GM21717 (cell line): ENCODE measurements at regions not wholly inside any gene's neighbourhood (a gene's known extent, or its start where the extent isn't known, plus 50 kb on each side); places are given as distances from the start of the nearest gene placed in this dataset.

Source experiments
- ATAC-seq: cut with Tn5 transposase; IDR thresholded peaks from one replicate; pipeline ENCODE4 v1.9.1; 2021; ENCODE audit warnings: mild to moderate bottlenecking, moderate library complexity; ENCODE audit not compliant: unreplicated experiment

GRCh38 chr4:160877087-160877790, 1286.6 kb downstream of the FSTL5 start:
- ATAC-seq = no peak

GRCh38 chr4:160880180-160880579, 1283.6 kb downstream of the FSTL5 start:
- no peak for ATAC-seq

DNA sequence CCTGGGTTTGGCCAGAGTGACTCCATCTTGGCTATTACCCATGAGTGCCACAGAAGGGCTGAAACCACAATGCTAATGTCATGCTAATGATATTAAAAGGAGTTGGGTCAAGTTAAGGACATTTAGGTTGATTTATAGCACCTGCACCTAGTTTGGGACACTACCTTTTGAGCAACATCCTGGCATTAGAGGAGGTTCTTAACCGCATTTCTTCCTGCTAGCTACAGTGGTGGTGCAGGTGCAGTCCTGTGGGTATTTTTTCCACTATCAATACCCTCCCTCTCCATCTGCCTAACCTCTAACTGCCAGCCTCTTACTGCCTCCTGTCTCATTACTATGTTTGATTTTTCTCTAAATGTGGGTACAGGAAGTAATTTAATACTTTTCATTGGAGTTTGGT, 1276.1 kb downstream of the FSTL5 start:
- no peak for ATAC-seq

GRCh38 chr4:160894128-160894527, 1269.7 kb downstream of the FSTL5 start:
- ATAC-seq = no peak

DNA sequence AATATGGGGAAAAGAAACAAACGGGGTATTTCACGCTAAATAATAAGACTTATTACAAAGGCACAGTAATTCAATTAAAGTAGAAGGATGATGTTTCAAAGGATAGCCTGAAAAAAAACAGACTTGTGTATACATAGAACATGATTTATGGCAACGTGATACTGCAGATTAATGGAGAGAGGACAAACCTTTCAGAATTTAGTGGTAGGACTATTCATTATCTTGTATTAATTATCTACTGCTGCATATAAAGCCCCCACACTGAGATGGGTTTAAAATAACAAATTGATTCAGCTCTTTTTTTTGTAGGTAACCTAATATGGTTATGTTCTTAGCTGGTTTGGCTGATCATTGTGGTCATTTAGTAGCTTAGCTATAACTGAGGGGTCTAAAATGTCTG, 1269.0 kb downstream of the FSTL5 start:
- no peak for ATAC-seq

- no peak for ATAC-seq
These were observed 1236.5 kb downstream of the FSTL5 start for GRCh38 chr4:160927311-160927710.

DNA sequence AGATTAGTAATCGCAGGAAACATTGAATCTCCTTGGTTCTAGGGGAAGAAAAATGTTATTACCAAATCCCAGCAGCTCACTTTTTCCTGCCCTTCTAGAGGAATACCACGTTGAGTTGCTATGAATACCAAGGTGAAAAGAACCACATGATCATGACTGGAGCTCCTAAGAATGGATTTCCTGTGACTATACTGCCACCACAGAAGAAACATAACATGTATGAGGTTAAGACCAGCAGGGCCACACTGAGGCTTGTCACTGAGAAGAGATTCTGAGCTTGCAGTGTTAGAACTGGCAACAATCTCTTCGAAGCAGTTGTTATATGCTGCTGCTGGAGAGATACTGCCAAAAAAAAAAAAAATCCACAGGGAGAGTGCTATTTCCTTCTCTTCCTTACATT, 1235.3 kb downstream of the FSTL5 start:
- ATAC-seq = no peak

- no peak for ATAC-seq
These were observed 1216.1 kb downstream of the FSTL5 start for GRCh38 chr4:160947653-160948052.

DNA sequence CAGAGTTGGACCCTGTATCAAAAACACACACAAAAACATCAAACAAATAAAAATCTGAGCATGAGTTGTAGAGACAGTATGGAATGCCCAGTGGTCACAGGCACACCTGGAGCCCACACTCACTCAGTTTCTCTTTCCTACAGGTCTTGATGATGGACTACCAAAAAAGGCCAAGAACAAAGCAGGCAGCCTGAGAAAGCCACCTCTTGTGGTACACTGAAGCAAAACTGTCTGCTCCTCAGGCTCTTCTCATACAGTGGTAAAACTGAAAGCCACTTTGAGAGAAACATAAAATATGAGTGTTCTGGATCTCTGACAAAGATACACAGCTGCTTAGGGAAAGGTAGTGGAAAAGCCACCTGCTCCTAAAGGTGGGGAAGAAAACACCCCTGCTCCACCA, 1206.9 kb downstream of the FSTL5 start:
- no peak for ATAC-seq

DNA sequence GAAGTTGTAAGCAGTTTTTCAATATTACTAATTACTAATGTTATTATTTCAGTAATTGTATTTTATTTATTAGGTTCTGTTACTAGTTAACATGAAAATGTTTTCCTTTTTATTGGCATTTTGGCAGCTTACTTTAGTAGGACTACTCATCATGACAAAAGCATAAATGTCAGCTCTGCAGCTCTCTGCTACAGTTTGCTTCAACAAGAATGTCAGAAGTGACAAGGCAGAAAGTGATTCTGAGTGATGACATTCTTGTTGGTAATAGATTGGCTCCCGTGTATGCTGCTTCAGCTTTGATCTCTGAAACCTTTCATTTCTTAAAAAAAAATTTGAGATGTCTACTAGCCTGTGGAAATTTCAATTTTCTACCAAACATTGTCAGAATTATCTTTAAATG, 1193.9 kb downstream of the FSTL5 start:
- ATAC-seq = no peak

GRCh38 chr4:160980091-160980490, 1183.7 kb downstream of the FSTL5 start:
- ATAC-seq = no peak

- no peak for ATAC-seq
These were observed 1182.7 kb downstream of the FSTL5 start for GRCh38 chr4:160981083-160981482.

DNA sequence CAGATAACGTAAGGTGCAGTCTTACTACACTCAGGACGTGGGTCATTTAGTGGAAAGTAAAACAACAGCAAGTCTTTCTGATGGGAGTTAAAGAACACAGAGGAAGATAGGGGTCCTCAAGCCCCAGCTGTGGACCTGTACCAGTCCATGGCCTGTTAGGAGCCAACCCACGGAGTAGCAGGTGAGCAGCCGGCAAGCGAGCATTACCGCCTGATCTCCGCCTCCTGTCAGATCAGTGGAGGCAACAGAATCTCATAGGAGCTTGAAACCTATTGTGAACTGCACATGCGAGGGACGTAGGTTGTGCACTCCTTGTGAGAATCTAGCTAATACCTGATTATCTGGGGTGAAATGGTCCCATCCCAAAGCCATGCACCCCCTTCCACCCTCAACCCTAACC, 1180.8 kb downstream of the FSTL5 start:
- ATAC-seq = no peak

DNA sequence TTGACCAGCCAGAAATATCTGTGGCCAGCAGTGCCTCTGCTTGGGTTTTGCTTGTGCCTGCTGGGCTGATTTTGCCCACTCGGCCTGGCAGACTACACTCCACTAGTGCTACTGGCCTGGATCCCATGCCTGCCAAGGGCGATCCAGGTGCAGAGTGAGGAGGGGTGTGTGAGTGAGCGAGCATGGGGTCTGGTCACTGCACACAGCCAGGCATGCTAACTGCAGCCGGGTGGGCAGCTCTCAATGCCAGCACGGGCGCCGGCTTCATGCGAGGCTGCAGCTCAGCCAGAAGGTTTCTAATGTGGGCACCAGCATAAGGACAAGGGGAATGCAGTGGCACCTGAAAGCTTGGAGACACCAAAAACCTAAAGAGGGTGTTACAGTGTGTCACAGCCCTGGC, 1161.4 kb downstream of the FSTL5 start:
- ATAC-seq = no peak

DNA sequence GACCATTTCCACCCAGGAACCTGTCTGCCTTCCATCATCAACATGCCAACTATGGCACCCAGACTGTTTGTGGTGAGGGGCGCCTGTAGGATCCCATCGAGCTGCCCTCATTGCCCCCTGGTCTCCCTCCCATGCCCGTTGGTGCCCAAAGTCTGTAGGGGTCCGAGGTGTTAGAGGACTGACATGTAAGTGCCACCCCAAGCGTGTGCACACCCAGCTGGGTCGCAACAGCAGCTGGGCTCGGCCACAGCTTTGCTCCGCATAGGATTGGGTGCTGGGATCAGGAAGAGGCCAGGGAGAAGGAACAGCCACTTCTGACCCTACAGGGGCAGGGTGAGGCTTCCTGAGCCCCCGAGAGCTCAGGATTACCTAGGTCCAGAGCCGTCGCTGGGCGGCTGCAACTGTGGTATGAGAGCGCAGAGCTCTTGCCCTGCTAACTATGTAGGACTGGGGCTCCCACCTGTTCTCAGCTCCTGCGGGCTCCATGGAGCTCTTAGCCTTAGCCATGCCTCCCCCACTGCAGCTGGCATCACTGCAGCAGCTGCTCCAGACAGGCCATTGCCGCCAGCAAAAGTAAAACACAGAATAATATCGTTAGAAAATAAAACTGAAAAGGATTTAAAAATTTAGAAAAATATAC, 1160.3 kb downstream of the FSTL5 start:
- ATAC-seq = no peak

DNA sequence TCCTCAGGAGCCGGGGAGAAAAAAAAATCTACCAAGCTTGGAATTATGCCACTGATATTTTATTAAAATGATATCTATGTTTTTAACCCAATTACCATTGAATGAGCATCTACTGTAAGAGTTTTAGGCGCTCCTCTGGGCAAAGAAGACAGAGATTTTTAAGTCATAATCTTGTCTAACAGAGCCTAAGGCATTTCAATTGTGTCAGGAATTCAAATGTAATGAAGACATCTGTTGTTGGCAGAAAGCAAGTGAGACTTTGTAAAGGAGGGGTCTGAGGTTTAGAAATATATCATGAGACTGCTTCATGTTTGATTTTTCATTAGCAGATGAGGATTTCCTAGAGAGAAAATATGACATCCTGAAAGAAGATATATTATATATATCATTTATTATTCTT, 1158.1 kb downstream of the FSTL5 start:
- ATAC-seq = no peak

DNA sequence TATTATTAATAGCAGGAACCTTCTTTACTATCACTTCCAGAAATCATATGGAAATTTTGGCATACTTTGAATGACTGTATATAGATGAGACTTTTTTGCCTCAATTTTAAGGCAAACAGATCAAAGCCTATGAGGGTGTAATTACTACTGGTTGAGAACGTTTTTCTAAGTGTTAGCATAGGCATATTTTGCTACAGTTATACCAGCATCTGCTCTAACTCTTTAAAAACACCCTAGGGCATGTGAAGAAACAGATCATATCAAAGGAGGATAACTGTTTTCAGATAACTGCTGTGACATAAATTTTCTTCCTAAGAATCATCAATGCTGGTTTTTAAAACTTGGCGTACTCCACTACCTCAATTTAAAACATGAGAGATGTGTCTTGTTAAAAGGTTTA, 1155.3 kb downstream of the FSTL5 start:
- no peak for ATAC-seq

DNA sequence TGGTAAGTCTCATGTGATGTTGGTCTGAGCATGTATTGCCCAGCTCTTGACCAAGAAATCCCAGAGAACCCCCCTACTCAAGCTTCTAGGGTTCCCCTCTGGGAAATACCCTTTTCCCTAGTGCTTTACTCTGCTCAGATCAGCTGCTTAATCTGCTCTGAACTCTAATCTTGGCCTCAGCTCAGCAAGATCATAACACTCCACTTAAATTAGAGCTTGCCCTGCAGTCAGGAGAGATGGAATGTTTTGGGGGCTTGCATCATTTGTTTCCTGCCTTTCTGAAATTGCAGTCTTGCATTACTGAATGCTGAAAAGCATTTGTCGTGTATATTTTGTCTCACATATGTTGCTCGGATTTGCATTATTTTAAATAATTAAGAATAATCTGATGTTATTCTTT, 1153.6 kb downstream of the FSTL5 start:
- no peak for ATAC-seq
